GM21447 (cell line): ENCODE measurements at regions not wholly inside any gene's neighbourhood (a gene's known extent, or its start where the extent isn't known, plus 50 kb on each side); places are given as distances from the start of the nearest gene placed in this dataset.

Experiments used
- ATAC-seq: cut with Tn5 transposase; IDR thresholded peaks from one replicate; pipeline ENCODE4 v1.9.1; 2021; ENCODE audit not compliant: unreplicated experiment

- no peak for ATAC-seq
Measured at GRCh38 chr3:193754719-193755118, 161.7 kb downstream of the OPA1 start.

GRCh38 chr3:193756536-193756935 is 163.5 kb downstream of the OPA1 start:
- ATAC-seq, result no peak

DNA sequence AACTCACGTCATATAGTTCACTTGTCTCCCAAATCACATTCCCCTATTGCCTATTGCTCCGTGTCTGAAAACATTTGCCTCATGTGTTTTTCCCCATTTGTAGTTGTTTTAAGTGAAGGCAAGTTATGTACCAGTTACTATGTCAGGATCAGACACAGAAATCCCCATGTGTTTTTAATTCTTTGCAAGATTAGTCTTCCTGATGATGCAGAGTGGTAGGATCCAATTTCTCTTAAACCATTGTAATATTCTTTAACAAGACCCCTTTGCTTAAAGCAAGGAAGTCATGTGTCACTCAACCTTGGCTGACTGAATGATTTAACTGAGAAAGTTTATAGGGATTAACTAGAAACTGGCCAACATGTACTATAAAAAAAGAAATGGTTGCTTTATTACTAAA is 164.4 kb downstream of the OPA1 start:
- ATAC-seq, result no peak

GRCh38 chr3:193761969-193762368 is 169.0 kb downstream of the OPA1 start:
- no peak for ATAC-seq

GRCh38 chr3:193762657-193763056 is 169.6 kb downstream of the OPA1 start:
- ATAC-seq, result no peak

- ATAC-seq, result no peak
Measured at GRCh38 chr3:193764959-193765358, 172.0 kb downstream of the OPA1 start.

DNA sequence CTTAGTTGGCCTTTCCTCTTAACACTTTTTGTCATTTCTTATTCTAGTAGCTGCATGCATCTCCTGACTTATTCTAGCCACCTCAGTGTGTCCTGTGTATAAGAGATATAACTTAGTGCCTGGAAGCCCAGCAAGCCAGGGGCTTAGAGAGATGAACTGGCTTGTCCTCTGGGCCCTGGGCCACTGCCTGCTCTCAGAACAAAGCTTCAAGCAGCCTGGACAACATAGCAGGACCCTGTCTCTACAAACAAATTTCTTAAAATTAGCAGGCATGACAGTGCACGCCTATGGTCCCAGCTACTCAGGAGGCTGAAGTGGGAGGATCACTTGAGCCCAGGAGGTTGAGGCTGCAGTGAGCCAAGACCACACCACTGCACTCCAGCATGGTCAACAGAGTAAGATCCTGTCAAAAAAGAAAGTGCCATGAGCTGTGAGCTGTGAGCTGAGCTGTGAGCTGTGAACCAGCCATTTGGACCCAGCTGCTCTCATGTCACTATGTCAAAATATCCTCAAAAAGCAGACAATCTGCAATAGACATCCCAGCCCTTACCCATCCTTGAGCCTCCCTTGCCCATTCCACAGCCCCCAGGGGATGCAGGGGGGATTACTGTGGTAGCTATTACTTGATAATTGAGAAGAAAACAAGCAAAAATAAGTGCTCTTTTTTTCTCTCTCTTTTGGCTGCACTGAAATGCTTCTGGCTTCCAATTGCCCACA is 174.5 kb downstream of the OPA1 start:
- no peak for ATAC-seq

DNA sequence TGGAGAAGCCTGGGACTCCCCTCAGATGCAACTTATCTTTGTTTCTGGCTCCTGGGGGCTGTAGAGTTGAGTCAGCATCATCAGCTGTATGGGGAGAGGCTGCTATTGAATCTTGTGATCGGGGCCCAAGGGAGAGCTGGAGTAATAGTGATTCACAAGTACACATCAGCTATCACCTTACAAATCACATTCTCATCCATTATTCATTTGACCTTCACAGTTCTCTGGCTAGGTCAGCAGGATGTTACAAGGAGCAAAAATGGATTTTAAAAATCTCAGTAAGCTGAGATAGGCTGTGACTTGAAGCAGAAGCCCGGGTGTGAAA is 175.0 kb downstream of the OPA1 start:
- no peak for ATAC-seq

GRCh38 chr3:193769437-193769836 is 176.4 kb downstream of the OPA1 start:
- ATAC-seq, result no peak

GRCh38 chr3:193771011-193771652 is 178.1 kb downstream of the OPA1 start:
- ATAC-seq, result no peak

DNA sequence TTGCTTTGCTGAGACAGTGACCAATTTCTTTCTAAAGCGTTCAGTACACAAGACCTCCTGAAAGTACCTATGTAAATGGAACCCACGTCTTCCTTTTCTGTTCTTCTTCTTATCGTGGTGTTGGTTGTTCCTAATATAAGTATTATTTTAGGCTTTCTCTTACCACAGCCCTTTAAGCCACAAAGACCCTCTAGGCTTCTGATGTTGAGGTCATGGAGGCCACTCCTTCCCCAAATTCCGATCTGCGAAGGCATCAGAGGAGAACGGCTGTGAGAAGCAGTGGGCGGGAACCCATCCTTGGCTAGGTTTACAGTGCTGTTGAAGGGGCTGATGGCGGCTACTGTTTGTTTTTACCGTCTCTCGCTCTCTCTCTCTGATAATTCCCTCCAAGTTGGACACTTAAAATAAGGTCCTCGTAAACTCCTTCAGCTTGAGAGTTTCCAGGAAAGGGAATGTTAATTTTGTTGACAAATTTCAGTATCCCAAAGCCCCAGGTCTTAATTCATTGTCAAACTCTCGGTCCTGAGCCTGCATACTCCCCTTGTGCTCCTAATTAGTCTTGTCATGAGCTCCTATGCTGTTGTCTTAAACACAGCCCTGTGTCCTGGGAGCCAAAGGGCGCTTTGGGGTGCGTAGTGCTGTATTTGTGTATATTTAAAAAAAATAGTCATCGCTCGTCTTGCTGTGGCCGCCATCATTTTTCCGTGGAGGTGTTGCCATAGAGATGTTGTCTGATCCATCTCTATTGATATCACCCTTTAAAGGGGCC is 178.8 kb downstream of the OPA1 start:
- ATAC-seq, result no peak

GRCh38 chr3:193772422-193772763 is 179.4 kb downstream of the OPA1 start:
- no peak for ATAC-seq

DNA sequence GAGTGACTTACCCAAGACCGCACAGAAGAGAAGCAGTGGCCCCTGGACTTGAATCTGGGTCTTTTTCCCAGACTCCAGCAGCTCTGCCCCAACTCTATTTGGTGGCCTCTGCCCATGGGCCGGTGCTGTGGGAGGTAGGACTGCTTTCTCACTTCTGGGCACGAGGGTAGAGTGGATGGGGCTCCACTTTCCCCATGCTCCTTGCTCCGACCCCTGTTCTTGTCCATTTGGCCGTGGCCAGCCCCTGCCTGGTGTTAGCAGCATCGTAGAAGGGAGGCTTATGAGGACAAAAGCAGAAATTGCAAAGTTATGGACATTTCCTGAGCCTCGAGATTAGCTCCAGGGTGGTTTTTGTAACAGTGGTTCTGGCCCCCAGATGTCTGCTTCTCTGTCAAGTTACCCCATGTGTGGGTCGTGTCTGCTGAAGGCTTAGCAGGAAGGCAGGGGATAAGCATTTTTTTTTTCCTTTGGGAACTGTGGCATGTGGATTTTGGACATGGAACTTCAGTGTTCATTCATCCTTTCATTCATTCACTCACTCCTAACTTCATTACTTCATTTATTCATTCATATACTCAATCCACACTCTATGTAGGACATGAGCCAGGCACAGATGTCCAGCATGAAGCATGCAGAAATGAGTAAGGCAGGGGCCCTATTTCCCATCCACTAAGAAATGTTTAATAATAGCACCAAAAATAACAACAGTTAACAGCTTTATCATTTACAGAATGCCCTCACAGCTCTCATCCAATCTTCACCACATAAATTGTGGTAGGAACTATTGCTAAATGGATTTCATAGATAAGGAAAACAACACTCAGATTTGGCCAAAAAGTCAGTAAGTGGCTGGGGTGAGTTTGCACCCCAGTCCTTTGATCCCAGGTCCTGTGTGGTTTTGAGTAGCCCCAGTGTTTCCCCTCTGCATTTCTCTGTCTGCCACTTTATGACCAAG is 180.5 kb downstream of the OPA1 start:
- no peak for ATAC-seq

DNA sequence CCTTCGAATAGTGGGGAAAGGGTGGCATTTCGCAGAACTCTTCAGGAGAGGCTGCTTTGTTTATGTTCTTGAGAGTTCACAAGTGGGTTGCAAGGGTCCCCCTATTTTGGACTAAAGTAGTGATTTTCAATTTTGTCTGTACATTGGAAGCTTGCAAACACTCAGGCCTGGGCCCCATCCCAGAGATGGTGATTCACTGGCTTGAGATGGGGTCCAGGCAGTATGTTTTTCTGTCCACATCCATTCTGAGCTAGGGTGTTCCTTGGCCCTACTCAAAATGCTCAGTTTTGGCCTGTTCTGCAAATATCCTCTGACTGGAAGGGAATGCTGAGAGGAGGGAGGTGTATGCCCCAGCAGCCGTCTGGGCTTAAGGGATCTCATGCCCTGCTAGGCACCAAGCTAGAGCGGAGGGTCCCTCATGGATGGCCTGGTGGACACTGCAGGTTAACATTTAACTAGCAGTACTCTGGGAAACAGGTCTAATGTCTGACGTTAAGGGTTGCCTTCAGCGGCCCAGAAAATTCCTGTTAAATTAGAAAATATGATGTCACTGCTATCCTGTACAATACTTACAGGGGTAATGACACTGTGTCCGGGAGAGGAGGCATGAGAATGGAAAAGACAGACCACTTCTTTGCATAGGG is 181.4 kb downstream of the OPA1 start:
- ATAC-seq, result no peak

GRCh38 chr3:193774916-193775285 is 181.9 kb downstream of the OPA1 start:
- no peak for ATAC-seq

GRCh38 chr3:193775421-193776077 is 182.5 kb downstream of the OPA1 start:
- ATAC-seq, result no peak

GRCh38 chr3:193776626-193777358 is 183.8 kb downstream of the OPA1 start:
- no peak for ATAC-seq

GRCh38 chr3:193777524-193777923 is 184.5 kb downstream of the OPA1 start:
- ATAC-seq, result no peak

DNA sequence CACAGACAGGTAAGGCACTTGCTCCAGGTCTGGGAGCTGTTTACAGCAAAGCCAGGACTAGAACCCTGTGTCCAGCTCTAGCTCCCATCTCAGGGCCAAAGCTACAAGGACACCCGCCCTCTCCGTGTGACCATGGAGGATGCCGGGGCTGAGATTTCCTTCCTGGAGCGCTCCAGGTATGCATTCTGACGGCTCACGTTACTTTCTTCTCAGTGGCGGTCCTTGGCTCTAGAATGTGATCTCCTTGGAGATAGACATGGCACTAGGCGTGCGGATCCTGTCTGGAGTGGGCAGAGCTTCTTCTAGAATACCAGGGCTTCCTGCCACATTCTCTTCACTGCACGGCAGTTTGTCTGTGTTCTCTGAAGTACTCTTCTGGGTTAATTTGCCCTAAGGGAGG is 185.7 kb downstream of the OPA1 start:
- no peak for ATAC-seq

DNA sequence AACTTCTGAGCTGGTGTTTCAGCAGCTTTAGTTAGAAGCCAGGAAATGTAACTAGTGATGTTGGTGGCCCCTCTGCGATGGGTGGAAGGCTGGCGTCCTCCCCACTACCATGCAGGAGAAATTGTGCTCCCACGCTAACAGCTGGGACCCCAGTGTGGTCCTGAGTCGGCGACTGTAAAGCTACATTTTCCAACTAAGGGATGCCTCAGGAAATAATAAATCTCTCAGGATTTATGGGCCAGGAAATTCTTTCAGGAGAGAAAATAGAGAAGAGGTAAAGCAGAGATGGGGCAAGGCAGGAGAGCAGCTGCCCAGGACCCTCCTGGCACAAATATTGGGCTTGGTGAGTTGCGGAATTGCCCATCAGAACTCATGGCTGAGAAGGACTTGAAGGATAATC is 186.9 kb downstream of the OPA1 start:
- ATAC-seq, result no peak
